Heart right ventricle (tissue), 16 donors: ENCODE measurements at regions not wholly inside any gene's neighbourhood (a gene's known extent, or its start where the extent isn't known, plus 50 kb on each side); places are given as distances from the start of the nearest gene placed in this dataset.
"Not testable (repeated sequence)": the region's sequence is repeated elsewhere in the genome, so short reads cannot be mapped to it uniquely, and the experiment has no call there.

ENCODE experiments used
- ATAC-seq, 8 donors: fragments of 200-7000 bp; cut with Tn5 transposase; one replicate each; pipeline ENCODE4 v1.9.1; 2020; ENCODE audit warnings: mild to moderate bottlenecking in 8 of 8, moderate library complexity in 8 of 8, moderate number of reproducible peaks in 1 of 8
- DNase-seq, 2 donors: peaks; one replicate each; pipeline ENCODE4 v3.0.0-alpha.2; 2020
- H3K27ac ChIP-seq, 10 donors: fragments of 200-600 bp; sonication (generic) in 2 of 10; one replicate each; pipeline versions ENCODE4 v1.5.0 to v1.8.0; 2020 to 2022; ENCODE audit warnings: mild to moderate bottlenecking in 3 of 10
- H3K27me3 ChIP-seq, 7 donors: fragments of 200-600 bp; one replicate each; pipeline ENCODE4 v1.8.0; 2021 to 2022; ENCODE audit warnings: mild to moderate bottlenecking in 2 of 7
- H3K36me3 ChIP-seq, 9 donors: fragments of 200-600 bp; sonication (generic) in 1 of 9; one replicate each; pipeline versions ENCODE4 v1.5.0 to v1.8.0; 2020 to 2022; ENCODE audit warnings: mild to moderate bottlenecking in 2 of 9
- H3K4me1 ChIP-seq, 9 donors: fragments of 200-600 bp; sonication (generic) in 1 of 9; one replicate each; pipeline versions ENCODE4 v1.5.0 to v1.8.0; 2020 to 2022; ENCODE audit warnings: mild to moderate bottlenecking in 4 of 9
- H3K4me3 ChIP-seq, 10 donors: fragments of 200-600 bp; sonication (generic) in 2 of 10; one replicate each; pipeline versions ENCODE4 v1.5.0 to v1.8.0; 2020 to 2022; ENCODE audit warnings: mild to moderate bottlenecking in 7 of 10, moderate library complexity in 2 of 10
- H3K9me3 ChIP-seq, 11 donors: fragments of 200-600 bp in 10 of 11; sonication (generic) in 2 of 11; one replicate each; pipeline versions ENCODE4 v1.5.0 to v1.8.0; 2013 to 2022; ENCODE audit warnings: mild to moderate bottlenecking in 2 of 11, control low read depth in 1 of 11, moderate library complexity in 1 of 11
- WGBS, 2 donors: extraction: QIAGEN DNeasy Blood & Tissue Kit; methylation state at CpG; one replicate each; pipeline ENCODE4 v1.1.7; 2013; ENCODE audit warnings: inconsistent platforms in 1 of 2; 5-methylcytosine and 5-hydroxymethylcytosine counted together
- intact Hi-C, 10 donors: fragments of 100-400 bp; cut with DNase I; formaldehyde crosslinking; loops; one replicate each; pipeline versions ENCODE4 v1.11.1 to v1.14.2; 2022
- TF ChIP-seq, protein P1 (sequence below), 9 donors: fragments of 200-600 bp; sonication (generic) in 2 of 9; IDR thresholded peaks; one replicate each; pipeline versions ENCODE4 v1.5.0 to v1.8.0; 2021 to 2022; ENCODE audit warnings: antibody characterized with exemption in 9 of 9, mild to moderate bottlenecking in 5 of 9, moderate library complexity in 1 of 9
- donor health status: Arrhythmogenic right ventricular cardiomyopathy.
- donor health status: ischemic (EF 13 %, LVEDD 7.1; RV severe dilation, severe dysfunction).
- donor health status: healthy with polysubstance abuse.
- donor health status: DM: no; HTN: yes; CAD: no.
- donor health status: DM: no; HTN: no; CAD: no.
- donor health status: ischemic (EF 25% LVEDD 6.9; RV normal size, moderate dysfunction).
- donor health status: ischemic (EF 25% LVEDD 5.7; RV mildly dilated, moderate dysfunction).
- donor health status: healthy.
- donor health status: DM: yes; HTN: yes; CAD: no.
- donor health status: Ischemic cardiomyopathy.
- donor health status: ischemic (EF 35%, LVEDD 5.7; RV mildly dilated, moderate dysfunction).
- donor health status: nonischemic (EF 11% LVEDD 7.7; RV severe dilation, severe dysfunction).
- donor health status: DM: yes; HTN: yes; CAD: no.
- donor health status: PGD.
- donor health status: ischemic (EF 29% LVEDD 5.4; RV normal size, mild dysfunction).
- donor health status: nonischemic (EF 23%, LVEDD 6.1; RV moderate dilation, normal function).

- intact Hi-C loops, result no loop called here
- H3K36me3 ChIP-seq, result no peaks in the 10 kb centered on the region
- no peak overlapping the region for H3K4me3 ChIP-seq
- peaks cover 0 to 19% (median 6%) of the 10 kb centered on the region in 11 donors for H3K9me3 ChIP-seq
- H3K27me3 ChIP-seq, result peaks cover 0 to 37% (median 4%) of the 10 kb centered on the region in 7 donors
- ATAC-seq (no peak), DNase-seq (no peak)
- no peaks in the 10 kb centered on the region for H3K4me1 ChIP-seq
- no peak overlapping the region for H3K27ac ChIP-seq
- TF ChIP-seq, protein P1, sequence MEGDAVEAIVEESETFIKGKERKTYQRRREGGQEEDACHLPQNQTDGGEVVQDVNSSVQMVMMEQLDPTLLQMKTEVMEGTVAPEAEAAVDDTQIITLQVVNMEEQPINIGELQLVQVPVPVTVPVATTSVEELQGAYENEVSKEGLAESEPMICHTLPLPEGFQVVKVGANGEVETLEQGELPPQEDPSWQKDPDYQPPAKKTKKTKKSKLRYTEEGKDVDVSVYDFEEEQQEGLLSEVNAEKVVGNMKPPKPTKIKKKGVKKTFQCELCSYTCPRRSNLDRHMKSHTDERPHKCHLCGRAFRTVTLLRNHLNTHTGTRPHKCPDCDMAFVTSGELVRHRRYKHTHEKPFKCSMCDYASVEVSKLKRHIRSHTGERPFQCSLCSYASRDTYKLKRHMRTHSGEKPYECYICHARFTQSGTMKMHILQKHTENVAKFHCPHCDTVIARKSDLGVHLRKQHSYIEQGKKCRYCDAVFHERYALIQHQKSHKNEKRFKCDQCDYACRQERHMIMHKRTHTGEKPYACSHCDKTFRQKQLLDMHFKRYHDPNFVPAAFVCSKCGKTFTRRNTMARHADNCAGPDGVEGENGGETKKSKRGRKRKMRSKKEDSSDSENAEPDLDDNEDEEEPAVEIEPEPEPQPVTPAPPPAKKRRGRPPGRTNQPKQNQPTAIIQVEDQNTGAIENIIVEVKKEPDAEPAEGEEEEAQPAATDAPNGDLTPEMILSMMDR (IDR thresholded peaks at IDR 0.05), result no peak
- 96 to 100% methylated on average over 1 of the region's 1 CpG for WGBS, 2 donors
Observed at GRCh38 chr17:37859451-37859850, 64.8 kb upstream of the TBC1D3K start.

DNA sequence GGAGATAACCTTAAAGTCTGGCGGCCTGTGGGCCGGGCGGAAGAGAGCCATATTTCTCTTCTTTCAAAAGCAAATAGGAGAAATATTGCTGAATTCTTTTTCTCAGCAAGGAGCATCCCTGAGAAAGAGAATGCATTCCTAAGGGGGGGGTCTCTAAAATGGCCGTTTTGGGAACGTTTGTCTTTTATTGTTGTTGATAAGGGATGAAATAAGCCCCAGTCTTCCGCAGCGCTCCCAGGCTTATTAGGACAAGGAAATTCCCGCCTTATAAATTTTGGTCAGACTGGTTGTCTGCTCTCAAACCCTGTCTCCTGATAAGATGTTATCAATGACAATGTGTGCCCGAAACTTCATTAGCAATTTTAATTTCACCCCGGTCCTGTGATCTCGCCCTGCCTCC is 65.8 kb upstream of the TBC1D3K start:
- H3K4me1 ChIP-seq, H3K4me3 ChIP-seq, ATAC-seq, H3K27ac ChIP-seq, intact Hi-C loops, H3K36me3 ChIP-seq, DNase-seq: not testable (repeated sequence)
- WGBS, 2 donors, result 89 to 90% methylated on average over 11 of the region's 11 CpGs
- peaks cover 0 to 37% (median 4%) of the 10 kb centered on the region in 7 donors for H3K27me3 ChIP-seq
- H3K9me3 ChIP-seq, result peaks cover 0 to 19% (median 6%) of the 10 kb centered on the region in 11 donors

DNA sequence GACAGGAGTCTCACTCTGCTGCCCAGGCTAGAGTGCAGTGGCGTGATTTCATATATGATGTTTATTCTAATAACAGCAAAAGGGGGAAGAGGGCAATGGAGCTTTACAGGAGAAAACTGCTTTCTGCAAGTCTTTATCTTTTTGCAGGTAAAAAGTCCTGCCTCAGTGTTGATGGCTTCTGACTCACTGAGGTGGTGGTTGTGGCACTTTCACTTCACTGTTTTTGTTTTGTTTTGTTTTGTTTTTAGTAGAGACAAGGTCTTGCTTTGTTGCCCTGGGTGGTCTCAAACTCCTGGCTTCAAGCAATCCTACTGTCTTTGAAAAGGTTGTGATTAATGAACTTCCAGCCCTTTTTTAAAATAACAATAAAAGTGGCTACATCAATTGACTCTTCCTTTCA is 68.0 kb upstream of the TBC1D3K start:
- intact Hi-C loops, result no loop called here
- ATAC-seq (no peak), DNase-seq (no peak)
- Histone ChIP-seq H3K4me3 (no peak overlapping the region), H3K36me3 (no peaks in the 10 kb centered on the region), H3K4me1 (no peaks in the 10 kb centered on the region), H3K27ac (no peak overlapping the region), H3K9me3 (peaks cover 0 to 19% (median 6%) of the 10 kb centered on the region in 11 donors), H3K27me3 (peaks cover 0 to 42% (median 10%) of the 10 kb centered on the region in 7 donors)
- TF ChIP-seq, protein P1 (IDR thresholded peaks at IDR 0.05), result no peak
- 90 to 100% methylated on average over 1 of the region's 1 CpG for WGBS, 2 donors

- no peak for ATAC-seq
- Histone ChIP-seq H3K27me3 (peaks cover 0 to 29% (median 9%) of the 10 kb centered on the region in 7 donors), H3K4me1 (peaks cover 0 to 12% (median 1%) of the 10 kb centered on the region in 9 donors), H3K9me3 (no peaks in the 10 kb centered on the region), H3K27ac (no peak overlapping the region), H3K4me3 (no peak overlapping the region), H3K36me3 (no peaks in the 10 kb centered on the region)
- DNase-seq, result no peak
- WGBS, 2 donors, result 94% methylated on average over 3 of the region's 3 CpGs
- intact Hi-C loops, result loop anchor here in 1 of 10 donors (10.0 kb wide), 1 partner anchor 145 kb away; no protein-coding TSS in a partner anchor
- TF ChIP-seq, protein P1 (IDR thresholded peaks at IDR 0.05), result no peak
Observed at GRCh38 chr17:37849617-37849972, 74.6 kb upstream of the TBC1D3K start.
